GM19035 (cell line): ENCODE measurements at regions not wholly inside any gene's neighbourhood (a gene's known extent, or its start where the extent isn't known, plus 50 kb on each side); places are given as distances from the start of the nearest gene placed in this dataset.

Experiments
- ATAC-seq: cut with Tn5 transposase; IDR thresholded peaks from one replicate; pipeline ENCODE4 v1.9.1; 2021; ENCODE audit not compliant: unreplicated experiment

GRCh38 chr5:74240783-74241750 lies 399.5 kb downstream of the ENC1 start:
- no peak for ATAC-seq

DNA sequence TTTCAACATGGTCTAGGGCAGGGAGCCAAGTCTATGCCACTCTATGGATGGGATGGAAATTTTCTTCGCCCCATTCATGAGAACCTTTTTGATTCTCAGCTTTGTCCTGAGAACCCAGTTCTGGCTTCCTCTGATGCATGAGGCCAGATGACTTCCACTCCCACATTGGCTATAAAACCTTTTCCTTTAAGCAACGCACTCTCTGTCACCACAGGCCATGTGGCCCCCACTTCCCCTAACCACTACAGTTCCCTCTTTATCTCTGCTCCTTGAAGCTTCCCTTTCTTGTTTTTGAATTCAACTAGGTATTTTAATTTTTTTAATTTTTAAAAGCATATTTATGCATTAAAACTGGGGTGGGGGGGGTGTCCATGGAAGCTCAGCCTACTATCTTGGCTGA lies 401.3 kb downstream of the ENC1 start:
- no peak for ATAC-seq

DNA sequence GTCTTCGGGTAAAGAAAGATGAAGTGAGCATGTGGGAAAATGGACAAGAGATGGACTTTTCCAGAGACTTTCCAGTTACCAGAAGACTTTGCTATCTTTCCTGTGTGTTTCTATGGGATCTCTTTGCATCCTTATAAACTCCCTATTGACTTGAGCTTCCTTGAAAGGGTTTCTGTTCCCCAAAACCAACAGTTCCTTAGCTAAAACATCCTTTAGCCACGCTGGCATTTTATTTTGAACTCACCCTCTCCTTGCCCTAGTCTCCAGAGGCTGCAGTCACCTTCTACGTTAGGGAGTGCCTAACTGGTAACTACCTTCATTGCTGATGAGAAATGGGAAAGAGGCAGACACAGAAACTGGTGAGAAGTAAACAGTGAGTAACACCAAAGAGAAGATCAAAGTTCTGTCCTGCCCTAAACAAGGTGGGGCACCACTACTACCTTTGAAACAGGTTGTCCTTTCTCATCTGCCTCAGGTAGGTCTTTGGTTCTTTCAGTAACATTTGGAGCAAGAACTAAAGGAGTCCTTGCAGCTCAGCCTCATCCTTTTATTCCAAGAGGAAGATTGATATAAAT lies 402.9 kb downstream of the ENC1 start:
- no peak for ATAC-seq

GRCh38 chr5:74235552-74235951 lies 405.0 kb downstream of the ENC1 start:
- ATAC-seq = no peak

GRCh38 chr5:74233571-74233970 lies 407.0 kb downstream of the ENC1 start:
- no peak for ATAC-seq

DNA sequence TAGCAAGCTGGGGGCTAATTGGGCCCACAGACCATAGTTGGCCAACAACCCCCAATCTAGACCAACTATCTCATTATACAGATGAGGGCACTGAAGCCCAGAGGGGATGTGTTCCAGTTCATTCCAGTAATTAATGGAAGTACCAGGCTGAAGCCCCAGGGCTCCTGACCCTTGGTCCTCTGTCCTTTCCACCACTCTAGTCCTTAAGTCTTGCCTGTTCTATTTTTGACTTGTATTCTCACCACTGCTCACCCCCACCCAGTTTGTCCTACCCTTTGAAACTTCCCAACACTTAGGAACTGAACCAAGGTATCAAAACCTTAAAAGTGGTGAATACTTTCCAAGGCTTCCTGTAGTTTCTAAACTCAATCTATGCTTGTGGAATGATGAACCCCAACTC lies 407.4 kb downstream of the ENC1 start:
- no peak for ATAC-seq

DNA sequence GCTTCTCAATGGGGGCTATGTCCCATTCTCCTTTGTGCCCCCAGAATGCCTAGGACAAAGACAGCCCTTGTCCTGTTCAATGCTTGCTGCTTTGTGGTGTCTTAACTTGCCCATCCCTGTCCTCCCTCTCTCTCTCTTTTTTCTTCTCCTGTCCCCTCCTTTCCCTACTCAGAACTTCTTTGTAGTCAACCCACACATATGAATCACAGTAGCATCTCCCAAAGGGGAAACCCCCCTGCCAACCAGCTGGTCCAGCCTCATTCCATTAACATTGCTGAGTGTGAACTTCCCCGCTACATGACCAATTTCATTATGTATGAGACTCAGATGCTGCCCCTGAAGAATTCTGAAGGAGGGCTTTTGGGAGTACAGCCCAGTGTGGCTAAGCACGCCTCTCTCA lies 408.3 kb downstream of the ENC1 start:
- no peak for ATAC-seq

GRCh38 chr5:74231697-74232096 lies 408.8 kb downstream of the ENC1 start:
- no peak for ATAC-seq

GRCh38 chr5:74226716-74227485 lies 413.6 kb downstream of the ENC1 start:
- no peak for ATAC-seq

DNA sequence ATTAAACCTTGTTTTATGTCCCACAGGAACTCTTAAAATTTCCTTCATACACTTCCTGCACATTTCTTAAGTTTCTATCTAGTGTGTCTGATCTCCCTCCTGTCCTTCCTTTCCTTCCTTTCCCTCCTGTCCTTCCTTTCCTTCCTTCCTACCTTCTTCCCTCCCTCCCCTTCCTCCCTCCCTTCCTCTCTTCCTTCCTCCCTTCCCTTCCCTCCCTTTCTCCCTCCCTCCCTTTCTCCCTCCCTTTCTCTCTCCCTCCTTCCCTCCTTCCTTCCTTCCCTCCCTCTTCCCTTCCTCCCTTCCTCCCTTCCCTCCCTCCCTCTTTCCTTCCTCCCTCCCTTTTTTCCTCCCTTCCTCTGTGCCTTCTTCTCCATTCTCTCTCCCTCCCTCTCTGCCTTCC lies 414.9 kb downstream of the ENC1 start:
- no peak for ATAC-seq

DNA sequence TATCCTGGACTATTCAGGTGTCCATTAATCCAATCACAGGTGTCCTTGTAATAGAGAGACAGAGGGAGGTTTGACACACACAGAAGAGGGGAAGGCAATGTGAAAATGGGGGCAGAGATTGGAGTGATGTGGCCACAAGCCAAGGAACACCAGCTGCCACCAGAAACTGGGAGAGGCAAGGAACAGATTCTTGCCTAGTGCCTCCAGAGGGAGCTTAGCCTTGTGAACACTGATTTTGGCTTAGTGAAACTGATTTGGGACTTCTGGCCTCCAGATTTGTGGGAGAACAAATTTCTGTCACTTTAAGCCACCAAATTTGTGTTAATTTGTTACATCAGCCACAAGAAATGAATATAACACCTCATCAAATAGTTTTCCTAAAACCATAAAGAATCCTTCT lies 416.2 kb downstream of the ENC1 start:
- ATAC-seq = no peak

- no peak for ATAC-seq
These were observed 417.7 kb downstream of the ENC1 start for GRCh38 chr5:74222806-74223205.

- no peak for ATAC-seq
These were observed 419.1 kb downstream of the ENC1 start for GRCh38 chr5:74221413-74221812.

GRCh38 chr5:74216012-74216411 lies 424.5 kb downstream of the ENC1 start:
- no peak for ATAC-seq

- ATAC-seq = no peak
These were observed 428.2 kb downstream of the ENC1 start for GRCh38 chr5:74212336-74212735.

DNA sequence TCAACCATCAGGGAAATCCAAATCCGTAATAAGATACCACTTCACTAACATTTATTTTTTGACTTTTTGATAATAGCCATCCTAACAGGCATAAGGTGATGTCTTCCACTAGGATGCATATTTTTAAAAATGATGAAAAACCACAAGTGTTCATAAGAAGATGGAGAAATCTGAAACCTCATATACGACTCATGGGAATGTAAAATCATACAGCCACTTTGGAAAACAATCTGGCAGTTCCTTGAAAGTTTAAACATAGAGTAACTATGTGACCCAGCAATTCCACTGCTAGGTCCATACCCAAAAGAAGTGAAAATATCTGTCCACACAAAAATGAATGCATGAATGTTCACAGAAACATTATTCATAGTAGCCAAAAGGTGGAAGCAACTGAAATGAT lies 431.0 kb downstream of the ENC1 start:
- no peak for ATAC-seq

DNA sequence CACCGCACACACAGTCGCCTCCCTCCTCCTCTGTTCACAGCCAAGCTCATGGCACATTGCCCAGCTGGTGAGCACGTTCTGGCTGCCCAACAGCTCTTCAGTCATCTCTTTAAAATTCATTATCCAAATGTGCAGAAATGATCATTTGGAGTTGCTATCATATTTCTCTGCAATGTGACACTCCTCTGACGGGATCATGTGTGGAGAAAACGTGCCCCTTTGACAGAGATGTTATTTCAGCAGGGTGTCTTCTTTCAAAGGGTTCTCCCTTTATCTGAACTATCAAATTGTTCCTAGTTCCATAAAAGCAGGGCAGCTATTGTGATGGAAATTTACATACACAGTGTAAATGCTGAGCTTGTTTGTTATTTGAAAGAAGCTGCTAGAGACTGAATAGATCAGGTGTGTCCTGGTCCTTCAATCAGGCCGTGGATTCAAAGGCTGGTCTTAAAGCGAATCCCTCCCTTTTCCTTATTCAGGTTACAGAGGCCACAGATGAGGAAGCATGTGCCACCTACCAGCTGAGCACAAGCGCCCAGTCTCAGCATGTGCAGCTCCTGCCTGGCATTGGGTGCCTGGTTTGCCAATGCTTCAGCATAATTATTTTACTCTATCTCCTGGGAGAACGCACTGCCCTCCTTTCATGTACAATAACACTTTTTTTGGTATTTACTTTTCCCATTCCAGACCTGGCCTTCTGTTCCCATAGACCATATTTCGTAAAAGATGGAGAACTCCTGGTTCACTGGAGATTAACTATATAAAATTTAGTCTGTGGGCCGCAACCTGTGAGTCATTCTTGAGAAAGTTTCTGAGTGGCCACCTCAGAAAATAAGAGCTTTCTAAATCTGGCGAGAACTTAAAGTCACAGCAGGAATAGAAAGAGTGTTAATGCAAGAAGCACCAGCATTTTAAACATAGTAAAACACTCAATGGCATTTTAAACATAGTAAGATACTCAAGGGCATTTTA lies 433.7 kb downstream of the ENC1 start:
- ATAC-seq = no peak

DNA sequence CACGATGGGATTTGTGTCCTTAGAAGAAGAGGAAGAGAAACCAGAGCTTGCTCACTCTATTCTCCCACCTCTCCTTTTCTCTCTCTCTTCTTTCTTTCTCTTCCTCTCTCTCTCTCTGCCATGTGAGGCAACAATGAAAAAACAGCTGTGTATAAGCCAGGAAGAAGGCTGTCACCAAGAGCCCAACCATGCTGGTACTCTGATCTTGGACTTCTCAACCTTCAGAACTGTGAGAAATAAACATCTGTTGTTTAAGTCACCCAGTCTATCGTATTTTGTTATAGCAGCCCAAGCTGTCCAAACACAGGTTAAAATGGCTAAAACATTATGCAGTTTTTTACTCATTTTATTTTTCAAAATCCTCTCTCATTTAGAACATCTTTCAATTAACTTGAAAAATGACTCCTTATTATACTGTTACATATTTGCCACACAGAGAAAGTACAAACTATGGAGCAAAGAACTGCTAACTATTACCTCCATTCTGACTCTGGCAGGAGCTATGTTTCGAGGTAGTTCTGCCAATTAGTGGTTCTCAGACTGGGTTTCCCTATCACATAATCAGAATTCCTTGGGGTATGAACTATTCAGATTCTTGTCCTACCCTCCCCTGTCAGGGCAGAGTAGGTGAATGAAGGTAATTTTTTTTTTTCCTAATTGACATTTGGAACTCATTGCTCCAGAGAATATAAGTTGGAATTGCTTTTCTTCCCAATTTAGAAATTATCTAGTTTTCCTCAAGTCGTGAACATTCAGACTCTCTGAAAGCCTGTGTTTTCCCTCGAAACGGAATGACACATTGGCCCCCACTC lies 434.6 kb downstream of the ENC1 start:
- ATAC-seq = no peak

DNA sequence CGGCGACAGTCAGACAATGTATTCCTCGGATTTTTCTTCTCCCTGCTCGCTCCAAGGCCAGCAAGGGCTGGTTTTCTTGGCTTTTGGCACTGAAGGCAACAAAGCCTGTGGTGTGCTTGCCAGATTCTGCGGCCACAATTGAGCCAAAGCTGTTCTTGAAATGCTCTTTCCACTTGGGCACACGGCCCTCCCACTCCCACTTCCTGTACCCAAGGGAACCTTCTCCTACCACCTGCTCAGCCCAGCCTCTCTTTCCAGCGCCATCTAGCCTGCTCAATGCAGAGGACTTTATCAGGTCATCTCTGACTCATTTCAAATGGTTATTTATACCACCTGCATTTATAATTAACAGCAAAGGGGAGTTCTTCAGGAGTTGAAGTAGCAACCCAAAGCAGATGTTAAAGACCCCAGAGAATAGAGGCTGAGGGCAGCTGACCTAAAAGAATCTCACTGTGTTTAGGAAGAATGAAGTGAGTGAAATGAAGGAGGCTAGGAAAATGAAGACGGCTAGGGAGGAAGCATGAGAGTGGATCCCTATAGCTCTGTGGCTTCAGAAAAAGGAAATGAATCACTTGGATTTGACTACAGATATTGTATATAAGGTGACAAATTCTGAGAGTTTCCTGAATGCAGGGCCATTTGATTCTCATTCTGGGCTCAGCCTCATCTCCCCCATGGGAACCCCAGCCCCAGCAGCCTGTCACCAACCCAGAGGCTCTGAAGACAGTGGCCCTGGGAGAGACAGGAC lies 439.0 kb downstream of the ENC1 start:
- ATAC-seq = no peak
